Stimulated activated effector memory CD8-positive, alpha-beta T cell treated with anti-CD3 and anti-CD28 coated beads, Interleukin-12 subunit alpha, Interleukin-12 subunit beta, amount 100 ng/mL, for 72 hours (primary cell): ENCODE measurements at regions not wholly inside any gene's neighbourhood (a gene's known extent, or its start where the extent isn't known, plus 50 kb on each side); places are given as distances from the start of the nearest gene placed in this dataset.
A peak's percentile ranks its signal among the peaks of the same experiment; 100 is the strongest.
"Not testable (repeated sequence)": the region's sequence is repeated elsewhere in the genome, so short reads cannot be mapped to it uniquely, and the experiment has no call there.

ENCODE experiments used
- ATAC-seq: fragments of 150-1000 bp; cut with Tn5 transposase; 2 replicates; pipeline ENCODE4 v1.10.0; 2021
- DNase-seq, 2 donors: peaks; one replicate each; pipeline ENCODE4 v3.0.0; 2021 to 2022; ENCODE audit warnings: low spot score in 2 of 2
- H3K27ac Mint-ChIP-seq: one replicate; pipeline ENCODE4 v1.8.0; 2022; ENCODE audit warnings: mild to moderate bottlenecking, mixed read lengths
- H3K36me3 Mint-ChIP-seq: one replicate; pipeline ENCODE4 v1.8.0; 2022; ENCODE audit warnings: mild to moderate bottlenecking, mixed read lengths
- H3K4me1 Mint-ChIP-seq: one replicate; pipeline ENCODE4 v1.8.0; 2022; ENCODE audit warnings: mixed read lengths
- H3K4me3 Mint-ChIP-seq: one replicate; pipeline ENCODE4 v1.8.0; 2022; ENCODE audit warnings: mild to moderate bottlenecking, mixed read lengths
- H3K9me3 Mint-ChIP-seq: one replicate; pipeline ENCODE4 v1.8.0; 2022; ENCODE audit warnings: mixed read lengths

DNA sequence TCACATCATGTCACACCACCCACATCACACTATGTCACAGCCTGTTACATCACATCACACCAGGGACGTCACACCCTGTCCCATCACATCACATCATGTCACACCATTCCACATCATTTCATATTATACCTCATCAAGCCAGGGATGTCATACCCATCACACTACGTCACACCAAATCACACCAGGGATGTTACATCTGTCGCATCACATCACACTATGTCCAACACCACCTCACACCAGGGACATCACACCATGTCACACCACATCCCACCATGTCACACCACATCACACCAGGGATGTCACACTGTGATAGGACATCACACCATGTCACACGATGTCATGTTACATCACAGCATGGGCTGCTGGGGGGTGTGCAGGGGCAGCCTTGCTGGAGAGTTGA, 110.6 kb downstream of the TMEM121 start:
- Mint-ChIP-seq H3K9me3 (no peaks in the 10 kb centered on the region), H3K27ac (no peak overlapping the region), H3K4me3 (no peak overlapping the region), H3K36me3 (no peaks in the 10 kb centered on the region), H3K4me1 (no peaks in the 10 kb centered on the region)
- DNase-seq (no peak), ATAC-seq (no peak)

DNA sequence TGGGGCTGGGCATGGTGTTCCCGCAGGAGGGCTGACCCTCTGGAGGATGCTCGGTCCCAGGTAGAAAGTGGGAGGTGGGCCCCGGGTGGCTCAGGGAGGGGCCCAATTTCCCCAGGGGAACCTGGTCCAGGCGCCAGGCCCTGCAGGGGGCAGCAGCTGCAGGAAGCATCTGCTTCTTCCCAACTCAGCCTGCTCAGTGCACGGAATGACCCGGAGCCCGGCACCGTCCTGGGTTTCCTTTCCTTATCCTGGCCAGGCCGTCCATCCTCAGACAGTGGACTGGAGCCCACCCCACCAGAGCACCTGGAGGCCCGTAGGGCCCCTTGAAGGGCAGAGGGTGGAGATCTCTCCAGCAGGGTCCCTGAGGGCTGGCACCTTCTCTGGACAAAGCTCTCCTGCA, 111.0 kb downstream of the TMEM121 start:
- ATAC-seq, result peak; percentile 37
- not testable (repeated sequence) for DNase-seq, H3K4me3 Mint-ChIP-seq, H3K36me3 Mint-ChIP-seq, H3K4me1 Mint-ChIP-seq, H3K27ac Mint-ChIP-seq, H3K9me3 Mint-ChIP-seq

DNA sequence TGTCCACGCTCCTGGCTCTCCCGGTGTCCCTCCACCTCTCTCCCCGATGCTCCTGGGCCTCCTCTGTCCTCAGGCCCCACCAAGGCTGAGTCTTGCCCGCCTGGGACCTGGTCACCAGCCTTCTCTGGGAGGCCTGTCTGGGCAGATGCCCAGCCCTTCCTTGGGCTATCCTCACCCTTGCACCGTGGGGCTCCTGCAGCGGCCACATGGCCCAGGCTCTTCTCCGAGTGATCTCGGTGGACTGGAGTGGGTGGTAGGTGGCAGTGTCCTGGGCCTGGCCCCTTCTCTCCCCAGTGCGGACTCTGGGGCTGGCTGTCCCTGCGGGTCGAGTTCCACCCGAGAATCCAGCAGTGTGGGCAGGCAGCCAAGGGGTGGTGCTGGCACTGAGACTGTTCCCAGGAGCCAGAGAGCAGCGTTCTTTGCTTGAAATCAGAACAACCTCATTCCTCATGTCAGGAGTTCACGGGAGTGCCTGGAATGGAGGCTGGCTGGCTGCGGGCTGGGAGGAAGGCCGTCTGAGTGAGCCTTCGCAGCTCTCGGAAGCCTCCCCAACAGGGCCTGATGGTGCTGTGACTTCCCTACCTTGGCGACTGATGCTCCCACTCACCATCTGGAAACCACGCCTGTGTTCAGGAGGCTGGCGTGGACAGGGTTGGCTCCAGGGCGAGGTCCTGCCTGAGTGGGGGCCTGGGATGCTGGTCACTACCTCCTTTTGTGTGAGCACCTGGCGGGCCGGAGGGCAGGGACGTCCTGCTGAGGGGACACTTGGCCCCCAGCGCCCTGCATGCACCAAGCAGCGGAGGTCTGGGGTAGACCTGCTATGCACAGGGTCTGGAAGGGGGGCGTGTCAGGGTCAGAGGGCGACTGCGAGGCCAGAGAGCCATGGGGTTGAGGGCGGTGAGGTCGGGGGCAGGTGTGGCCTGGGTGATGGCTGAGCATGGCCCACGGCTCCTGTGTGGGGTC, 113.9 kb downstream of the TMEM121 start:
- H3K9me3 Mint-ChIP-seq, H3K4me3 Mint-ChIP-seq, ATAC-seq, DNase-seq, H3K36me3 Mint-ChIP-seq, H3K27ac Mint-ChIP-seq, H3K4me1 Mint-ChIP-seq: not testable (repeated sequence)

DNA sequence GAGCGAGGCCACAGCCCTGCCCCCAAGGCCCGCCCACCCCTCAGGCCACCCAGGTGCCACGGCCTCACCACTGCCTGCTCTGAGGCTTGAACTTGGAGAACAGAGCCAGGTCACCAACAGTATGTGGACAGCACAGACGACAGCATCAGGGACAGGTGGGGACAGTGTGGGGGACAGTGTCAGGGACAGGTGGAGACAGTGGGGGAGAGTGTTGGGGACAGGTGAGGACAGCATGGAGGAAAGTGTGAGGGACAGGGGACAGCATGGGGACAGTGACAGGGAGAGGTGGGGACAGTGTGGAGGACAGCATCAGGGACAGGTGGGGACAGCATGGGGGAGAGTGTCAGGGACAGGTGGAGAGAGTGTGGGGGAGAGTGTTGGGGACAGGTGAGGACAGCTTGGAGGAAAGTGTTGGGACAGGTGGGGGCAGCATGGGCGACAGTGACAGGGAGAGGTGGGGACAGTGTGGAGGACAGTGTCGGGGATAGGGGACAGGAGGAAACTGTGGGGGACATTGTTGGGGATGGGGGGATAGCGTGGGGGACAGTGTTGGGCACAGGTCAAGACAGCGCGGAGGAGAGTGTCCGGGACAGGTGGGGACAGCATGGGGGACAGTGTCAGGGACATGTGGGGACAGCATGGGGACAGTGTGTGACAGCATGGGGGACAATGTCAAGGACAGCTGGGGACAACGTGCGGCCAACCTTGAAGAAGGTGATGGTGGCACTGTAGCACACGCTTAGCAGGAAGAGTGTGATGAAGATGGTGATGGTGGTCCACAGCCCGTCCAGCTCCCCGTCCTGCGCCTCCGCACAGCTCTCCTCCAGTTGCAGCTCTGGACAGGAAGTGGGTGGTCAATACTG, 114.9 kb downstream of the TMEM121 start:
- Mint-ChIP-seq H3K4me3 (no peak overlapping the region), H3K36me3 (no peaks in the 10 kb centered on the region), H3K4me1 (peaks cover 3% of the 10 kb centered on the region), H3K9me3 (no peaks in the 10 kb centered on the region), H3K27ac (no peak overlapping the region)
- DNase-seq (no peak), ATAC-seq (peak; percentile 20)

DNA sequence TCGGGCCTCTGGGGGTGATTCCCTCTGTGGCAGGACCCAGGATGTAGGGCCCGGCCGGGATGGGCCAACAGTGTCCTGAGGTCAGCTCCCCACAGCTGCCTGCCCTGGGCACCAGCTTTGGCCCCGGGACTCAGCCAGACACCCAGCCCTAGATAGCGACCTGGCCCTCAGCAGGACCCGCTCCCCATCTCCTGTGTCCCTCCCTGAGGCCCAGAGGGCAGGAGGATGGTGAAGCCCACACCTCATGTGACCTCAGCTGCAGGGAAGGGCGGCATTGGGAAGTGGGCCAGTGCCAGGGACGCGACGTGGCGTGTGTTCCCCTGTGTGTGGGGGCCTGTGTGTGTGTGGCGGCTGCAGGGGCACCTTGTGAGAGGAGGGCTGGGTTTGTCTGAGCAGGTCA, 115.6 kb downstream of the TMEM121 start:
- H3K4me1 Mint-ChIP-seq, H3K36me3 Mint-ChIP-seq, DNase-seq, ATAC-seq, H3K9me3 Mint-ChIP-seq, H3K27ac Mint-ChIP-seq, H3K4me3 Mint-ChIP-seq: not testable (repeated sequence)

DNA sequence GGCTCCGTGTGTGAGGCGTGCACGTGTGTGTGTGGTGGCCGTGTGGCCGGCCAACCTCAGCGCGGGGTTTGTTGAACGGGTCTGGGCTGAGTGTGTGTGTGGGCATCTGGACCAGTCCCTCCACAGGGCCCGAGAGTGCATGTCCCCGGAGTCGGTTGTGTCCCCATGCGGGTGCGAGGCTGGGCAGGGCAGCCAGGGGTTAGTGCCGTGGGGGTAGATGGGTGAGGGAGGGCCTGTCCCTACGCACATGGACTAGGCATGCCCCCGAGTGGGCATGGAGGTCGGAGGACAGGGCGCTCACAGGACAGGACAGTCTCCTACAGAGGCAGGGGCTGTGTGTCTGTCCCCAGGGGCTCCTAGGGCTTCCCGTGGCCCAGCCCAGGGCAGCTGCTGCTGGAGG, 116.1 kb downstream of the TMEM121 start:
- not testable (repeated sequence) for H3K9me3 Mint-ChIP-seq, H3K36me3 Mint-ChIP-seq, DNase-seq, ATAC-seq, H3K4me1 Mint-ChIP-seq, H3K4me3 Mint-ChIP-seq, H3K27ac Mint-ChIP-seq

DNA sequence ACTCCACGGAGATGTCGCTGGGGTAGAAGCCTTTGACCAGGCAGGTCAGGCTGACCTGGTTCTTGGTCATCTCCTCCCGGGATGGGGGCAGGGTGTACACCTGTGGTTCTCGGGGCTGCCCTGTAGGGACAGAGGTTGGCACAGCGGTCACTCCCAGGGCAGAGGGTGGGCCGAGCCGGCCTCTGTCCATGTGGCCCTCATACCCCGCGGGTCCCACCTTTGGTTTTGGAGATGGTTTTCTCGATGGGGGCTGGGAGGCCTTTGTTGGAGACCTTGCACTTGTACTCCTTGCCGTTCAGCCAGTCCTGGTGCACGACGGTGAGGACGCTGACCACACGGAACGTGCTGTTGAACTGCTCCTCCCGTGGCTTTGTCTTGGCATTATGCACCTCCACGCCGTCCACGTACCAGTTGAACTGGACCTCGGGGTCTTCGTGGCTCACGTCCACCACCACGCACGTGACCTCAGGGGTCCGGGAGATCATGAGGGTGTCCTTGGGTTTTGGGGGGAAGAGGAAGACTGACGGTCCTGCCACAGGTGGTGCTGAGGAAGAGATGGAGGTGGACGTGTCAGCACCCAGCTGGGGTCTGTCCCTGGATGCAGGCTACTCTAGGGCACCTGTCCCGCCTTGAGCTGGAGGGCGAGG, 117.1 kb downstream of the TMEM121 start:
- not testable (repeated sequence) for H3K27ac Mint-ChIP-seq, DNase-seq, ATAC-seq, H3K9me3 Mint-ChIP-seq, H3K4me3 Mint-ChIP-seq, H3K36me3 Mint-ChIP-seq
- peaks cover 13% of the 10 kb centered on the region for H3K4me1 Mint-ChIP-seq

DNA sequence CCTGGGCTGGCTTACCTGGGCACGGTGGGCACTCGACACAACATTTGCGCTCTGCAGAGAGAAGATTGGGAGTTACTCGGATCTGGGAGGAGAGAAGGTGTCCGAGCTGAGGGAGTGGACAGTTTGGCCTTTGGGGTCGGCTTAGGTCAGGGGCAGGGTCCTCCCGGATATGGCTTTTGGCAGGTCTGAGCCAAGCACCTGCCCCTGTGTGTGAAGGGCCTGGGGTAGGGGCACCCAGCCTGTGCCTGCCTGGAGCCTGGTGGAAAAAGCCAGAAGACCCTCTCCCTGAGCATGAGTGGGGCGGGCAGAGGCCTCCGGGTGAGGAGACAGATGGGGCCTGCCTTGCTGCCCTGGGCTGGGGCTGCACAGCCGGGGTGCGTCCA, 117.7 kb downstream of the TMEM121 start:
- not testable (repeated sequence) for ATAC-seq, H3K9me3 Mint-ChIP-seq, H3K4me3 Mint-ChIP-seq, H3K36me3 Mint-ChIP-seq, DNase-seq, H3K27ac Mint-ChIP-seq
- H3K4me1 Mint-ChIP-seq, result peaks cover 17% of the 10 kb centered on the region

DNA sequence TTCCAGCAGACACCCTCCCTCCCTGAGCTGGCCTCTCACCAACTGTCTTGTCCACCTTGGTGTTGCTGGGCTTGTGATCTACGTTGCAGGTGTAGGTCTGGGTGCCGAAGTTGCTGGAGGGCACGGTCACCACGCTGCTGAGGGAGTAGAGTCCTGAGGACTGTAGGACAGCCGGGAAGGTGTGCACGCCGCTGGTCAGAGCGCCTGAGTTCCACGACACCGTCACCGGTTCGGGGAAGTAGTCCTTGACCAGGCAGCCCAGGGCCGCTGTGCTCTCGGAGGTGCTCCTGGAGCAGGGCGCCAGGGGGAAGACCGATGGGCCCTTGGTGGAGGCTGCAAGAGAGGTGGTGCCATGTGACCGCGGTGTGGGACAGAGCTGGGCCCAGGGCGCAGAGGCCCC, 118.1 kb downstream of the TMEM121 start:
- H3K9me3 Mint-ChIP-seq, H3K36me3 Mint-ChIP-seq, H3K4me3 Mint-ChIP-seq, DNase-seq, ATAC-seq, H3K27ac Mint-ChIP-seq: not testable (repeated sequence)
- peaks cover 21% of the 10 kb centered on the region for H3K4me1 Mint-ChIP-seq

DNA sequence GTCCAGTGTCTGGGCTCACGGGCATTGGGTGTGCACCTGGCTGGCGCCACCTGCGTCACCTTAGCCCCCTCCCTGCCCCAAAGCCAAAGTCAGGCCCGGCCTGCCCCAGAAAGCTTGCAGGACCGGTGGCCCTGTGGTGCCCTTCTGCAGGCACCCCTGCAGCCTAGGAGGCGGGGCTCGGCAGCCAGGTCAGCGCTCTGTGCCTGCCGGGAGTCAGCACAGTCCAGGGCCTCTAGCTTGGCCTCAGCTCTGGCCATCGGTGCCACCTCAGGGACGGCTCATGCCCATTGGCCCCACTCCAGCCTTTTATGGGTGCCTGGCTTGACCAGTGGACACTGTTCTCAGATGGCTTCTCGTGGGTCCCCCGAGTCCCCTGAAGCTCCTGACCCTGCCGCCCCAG, 118.5 kb downstream of the TMEM121 start:
- not testable (repeated sequence) for DNase-seq, H3K9me3 Mint-ChIP-seq, H3K36me3 Mint-ChIP-seq, H3K4me3 Mint-ChIP-seq, ATAC-seq, H3K27ac Mint-ChIP-seq
- H3K4me1 Mint-ChIP-seq, result peaks cover 22% of the 10 kb centered on the region

DNA sequence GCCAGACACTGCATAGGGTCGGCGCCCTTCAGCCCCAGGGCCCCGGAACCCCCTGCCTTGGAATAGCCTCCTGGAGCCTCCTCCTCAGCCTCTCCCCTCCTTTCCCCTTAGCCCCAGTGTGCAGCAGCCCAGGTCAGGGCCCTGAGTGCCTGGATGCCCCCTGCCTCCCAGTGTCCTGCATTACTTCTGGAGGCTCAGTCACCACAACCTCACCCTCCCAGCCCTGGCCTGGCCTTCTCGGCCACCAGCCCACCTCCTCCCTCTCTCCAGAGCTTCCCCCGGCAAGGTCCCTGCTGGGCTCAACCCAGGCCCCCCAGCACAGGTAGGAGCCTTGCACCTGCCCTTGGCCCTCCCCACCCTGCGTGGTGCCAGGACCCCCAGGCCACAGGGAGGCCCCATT, 119.0 kb downstream of the TMEM121 start:
- not testable (repeated sequence) for H3K27ac Mint-ChIP-seq, ATAC-seq, DNase-seq, H3K9me3 Mint-ChIP-seq, H3K4me3 Mint-ChIP-seq, H3K36me3 Mint-ChIP-seq
- peaks cover 22% of the 10 kb centered on the region for H3K4me1 Mint-ChIP-seq

DNA sequence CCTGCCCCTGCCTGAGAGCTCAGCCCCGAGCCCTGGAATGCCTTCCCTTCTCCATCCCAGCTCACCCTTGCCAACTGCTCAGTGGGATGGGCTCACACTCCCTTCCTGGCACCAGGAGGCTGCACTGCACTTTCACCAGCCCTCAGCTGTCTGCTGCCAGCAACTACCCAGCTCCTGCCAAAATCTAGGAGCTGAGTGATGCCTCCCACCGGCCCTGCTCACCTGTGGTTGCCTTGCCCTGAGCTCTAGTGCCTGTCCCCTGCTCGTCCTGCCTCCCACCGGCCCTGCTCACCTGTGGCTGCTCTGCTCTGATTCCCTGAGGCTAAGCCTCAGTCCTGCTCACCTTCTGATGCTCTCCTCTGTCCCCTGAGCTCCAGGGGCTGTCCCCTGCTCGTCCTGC, 119.8 kb downstream of the TMEM121 start:
- Mint-ChIP-seq H3K9me3 (no peaks in the 10 kb centered on the region), H3K4me3 (peak overlapping the region; percentile 4), H3K4me1 (peaks cover 22% of the 10 kb centered on the region), H3K36me3 (no peaks in the 10 kb centered on the region), H3K27ac (peak overlapping the region; percentile 64)
- DNase-seq, result no peak
- peak; percentile 33 for ATAC-seq

DNA sequence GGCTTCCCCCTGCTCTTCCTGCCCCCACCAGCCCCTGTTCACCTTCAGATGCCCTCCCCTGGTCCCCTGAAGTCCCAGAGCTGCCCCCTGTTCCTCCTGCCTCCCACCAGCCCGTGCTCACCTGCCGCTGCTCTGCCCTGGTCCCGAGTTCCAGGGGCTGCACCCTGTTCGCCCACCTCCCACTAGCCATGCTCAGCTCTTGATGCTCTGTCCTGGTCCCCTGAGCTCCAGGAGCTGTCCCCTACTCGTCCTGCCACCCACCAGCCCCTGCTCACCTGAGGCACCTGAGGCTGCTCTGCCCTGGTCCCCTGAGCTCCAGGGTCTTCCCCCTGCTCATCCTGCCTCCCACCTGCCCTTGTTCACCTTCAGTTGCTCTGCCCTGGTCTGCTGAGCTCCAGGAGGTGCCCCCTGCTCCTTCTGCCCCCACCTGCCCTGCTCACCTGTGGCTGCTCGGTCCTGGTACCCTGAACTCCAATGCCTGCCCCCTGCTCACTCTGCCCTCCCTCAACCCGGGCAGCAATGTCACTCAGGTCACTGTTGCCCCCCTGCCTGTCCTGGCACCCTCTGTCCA, 120.4 kb downstream of the TMEM121 start:
- H3K4me3 Mint-ChIP-seq, result not testable (repeated sequence)
- H3K27ac Mint-ChIP-seq, result peak overlapping the region; percentile 64

DNA sequence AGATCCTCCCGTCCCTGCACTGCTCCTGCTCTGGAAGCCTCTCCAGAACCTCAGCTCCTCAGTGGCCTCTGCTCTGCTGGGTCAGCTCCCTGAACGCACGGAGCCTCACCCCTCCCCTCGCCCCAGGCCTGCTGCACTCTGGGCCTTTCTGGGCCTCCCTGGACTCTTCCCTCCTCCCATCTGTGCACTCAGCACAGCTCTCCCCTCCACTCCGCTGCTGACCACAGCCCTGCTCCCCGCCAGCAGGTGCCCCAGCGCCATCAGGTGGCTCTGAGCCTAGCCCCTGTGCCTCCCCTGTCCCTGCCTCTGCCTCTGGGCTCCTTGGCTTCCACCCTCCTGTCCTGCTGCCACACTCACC, 121.0 kb downstream of the TMEM121 start:
- not testable (repeated sequence) for H3K36me3 Mint-ChIP-seq, H3K9me3 Mint-ChIP-seq, ATAC-seq, H3K4me3 Mint-ChIP-seq
- DNase-seq, result peak in 1 of 2 donors; percentile 43
- Mint-ChIP-seq H3K4me1 (peaks cover 22% of the 10 kb centered on the region), H3K27ac (peak overlapping the region; percentile 50)

More for the DNA sequence above, 120.4 kb downstream of the TMEM121 start:
- H3K9me3 Mint-ChIP-seq, ATAC-seq, DNase-seq, H3K36me3 Mint-ChIP-seq: not testable (repeated sequence)
- H3K4me1 Mint-ChIP-seq, result peaks cover 22% of the 10 kb centered on the region
